ENCODE measurements at regions not wholly inside any gene's neighbourhood (a gene's known extent, or its start where the extent isn't known, plus 50 kb on each side); places are given as distances from the start of the nearest gene placed in this dataset.

GRCh38 chrX:121932688-121933087 is 885.3 kb downstream of the GLUD2 start (continued):
- no peak for TF ChIP-seq PRDM4 (tag by site-specific recombination; IDR thresholded peaks at IDR 0.05)
- no peak for TF ChIP-seq ZNF48 (tag by site-specific recombination; IDR thresholded peaks at IDR 0.05)
- TF ChIP-seq ZNF544 (tag by site-specific recombination; IDR thresholded peaks at IDR 0.05) = no peak
- TF ChIP-seq, protein P1, sequence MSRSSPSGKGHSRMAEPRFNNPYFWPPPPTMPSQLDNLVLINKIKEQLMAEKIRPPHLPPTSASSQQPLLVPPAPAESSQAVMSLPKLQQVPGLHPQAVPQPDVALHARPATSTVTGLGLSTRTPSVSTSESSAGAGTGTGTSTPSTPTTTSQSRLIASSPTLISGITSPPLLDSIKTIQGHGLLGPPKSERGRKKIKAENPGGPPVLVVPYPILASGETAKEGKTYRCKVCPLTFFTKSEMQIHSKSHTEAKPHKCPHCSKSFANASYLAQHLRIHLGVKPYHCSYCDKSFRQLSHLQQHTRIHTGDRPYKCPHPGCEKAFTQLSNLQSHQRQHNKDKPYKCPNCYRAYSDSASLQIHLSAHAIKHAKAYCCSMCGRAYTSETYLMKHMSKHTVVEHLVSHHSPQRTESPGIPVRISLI (tag by site-specific recombination; IDR thresholded peaks at IDR 0.05) = no peak
- TF ChIP-seq ZBTB48 (tag by site-specific recombination; IDR thresholded peaks at IDR 0.05) = no peak
- TF ChIP-seq MZF1 (tag by site-specific recombination; IDR thresholded peaks at IDR 0.05; ENCODE audit: borderline replicate concordance) = no peak
- no peak for TF ChIP-seq ZNF777 (tag by site-specific recombination; IDR thresholded peaks at IDR 0.05; ENCODE audit: borderline replicate concordance)
- TF ChIP-seq ZNF341 (tag by site-specific recombination; IDR thresholded peaks at IDR 0.05; ENCODE audit: low read depth) = no peak

GRCh38 chrX:121949041-121949760 is 901.8 kb downstream of the GLUD2 start:
- no peaks in the 10 kb centered on the region for H3K36me3 ChIP-seq (ENCODE audit: control insufficient read depth in 2 of 2, insufficient read depth in 1 of 2, low read length in 2 of 2)
- H3K4me3 ChIP-seq (ENCODE audit: low read depth, low read length) = no peak overlapping the region
- CTCF ChIA-PET = no interaction called here
- TF ChIP-seq ZXDB (tag by site-specific recombination; IDR thresholded peaks at IDR 0.05) = no peak
- no peaks in the 10 kb centered on the region for H3K9me3 ChIP-seq (ENCODE audit: control insufficient read depth, insufficient read depth, low read depth, low read length)
- POLR2A ChIA-PET = no interaction called here
- H3K4me1 ChIP-seq (ENCODE audit: control insufficient read depth, insufficient read depth, low read length) = no peaks in the 10 kb centered on the region
- no peak overlapping the region for H3K27ac ChIP-seq (ENCODE audit: extremely low read depth, low read depth, low read length)

- POLR2A ChIA-PET = no interaction called here
- Histone ChIP-seq H3K9me3 (ENCODE audit: control insufficient read depth, insufficient read depth, low read depth, low read length) (peaks cover 4% of the 10 kb centered on the region; the same call in 1 of the 2 replicates), H3K36me3 (ENCODE audit: control insufficient read depth in 2 of 2, insufficient read depth in 1 of 2, low read length in 2 of 2) (no peaks in the 10 kb centered on the region), H3K4me1 (ENCODE audit: control insufficient read depth, insufficient read depth, low read length) (no peaks in the 10 kb centered on the region), H3K4me3 (ENCODE audit: low read depth, low read length) (no peak overlapping the region), H3K27ac (ENCODE audit: extremely low read depth, low read depth, low read length) (no peak overlapping the region)
- TF ChIP-seq EGR2 (tag by site-specific recombination; IDR thresholded peaks at IDR 0.05; ENCODE audit: low read depth) = no peak
- no peak for TF ChIP-seq ZNF175 (tag by site-specific recombination; IDR thresholded peaks at IDR 0.05)
- TF ChIP-seq ZBTB6 (tag by site-specific recombination; IDR thresholded peaks at IDR 0.05) = no peak
- no peak for TF ChIP-seq CTCF (tag by site-specific recombination; IDR thresholded peaks at IDR 0.05)
- no peak for TF ChIP-seq ZNF473 (tag by site-specific recombination; IDR thresholded peaks at IDR 0.05)
- TF ChIP-seq, protein P2, sequence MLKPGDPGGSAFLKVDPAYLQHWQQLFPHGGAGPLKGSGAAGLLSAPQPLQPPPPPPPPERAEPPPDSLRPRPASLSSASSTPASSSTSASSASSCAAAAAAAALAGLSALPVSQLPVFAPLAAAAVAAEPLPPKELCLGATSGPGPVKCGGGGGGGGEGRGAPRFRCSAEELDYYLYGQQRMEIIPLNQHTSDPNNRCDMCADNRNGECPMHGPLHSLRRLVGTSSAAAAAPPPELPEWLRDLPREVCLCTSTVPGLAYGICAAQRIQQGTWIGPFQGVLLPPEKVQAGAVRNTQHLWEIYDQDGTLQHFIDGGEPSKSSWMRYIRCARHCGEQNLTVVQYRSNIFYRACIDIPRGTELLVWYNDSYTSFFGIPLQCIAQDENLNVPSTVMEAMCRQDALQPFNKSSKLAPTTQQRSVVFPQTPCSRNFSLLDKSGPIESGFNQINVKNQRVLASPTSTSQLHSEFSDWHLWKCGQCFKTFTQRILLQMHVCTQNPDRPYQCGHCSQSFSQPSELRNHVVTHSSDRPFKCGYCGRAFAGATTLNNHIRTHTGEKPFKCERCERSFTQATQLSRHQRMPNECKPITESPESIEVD (tag by site-specific recombination; IDR thresholded peaks at IDR 0.05) = no peak
- TF ChIP-seq ZNF830 (tag by site-specific recombination; IDR thresholded peaks at IDR 0.05; ENCODE audit: low read depth) = no peak
- CTCF ChIA-PET = no interaction called here
These were observed 911.5 kb downstream of the GLUD2 start for GRCh38 chrX:121958886-121959285.
